Osteoblast (primary cell): ENCODE measurements at regions not wholly inside any gene's neighbourhood (a gene's known extent, or its start where the extent isn't known, plus 50 kb on each side); places are given as distances from the start of the nearest gene placed in this dataset.

Source experiments
- DNase-seq: peaks from one replicate; pipeline ENCODE4 v3.0.0; 2011; ENCODE audit warnings: low spot score, mixed read lengths; ENCODE audit not compliant: insufficient read length; ENCODE audit errors: missing footprints
- H2AFZ ChIP-seq: 2 replicates; pipeline ENCODE4 v1.6.0; 2011; ENCODE audit warnings: mild to moderate bottlenecking, low read length
- H3K27ac ChIP-seq: 2 replicates; pipeline ENCODE4 v1.5.1; 2011; ENCODE audit warnings: mild to moderate bottlenecking, low read depth, low read length, moderate library complexity
- H3K27me3 ChIP-seq: 2 replicates; pipeline ENCODE4 v1.6.0; 2012; ENCODE audit warnings: mild to moderate bottlenecking, control low read depth, inconsistent platforms, low read length, moderate library complexity; ENCODE audit not compliant: insufficient read depth
- H3K36me3 ChIP-seq: 2 replicates; pipeline ENCODE4 v1.5.1; 2011; ENCODE audit warnings: mild to moderate bottlenecking, low read length, control low read depth, moderate library complexity; ENCODE audit not compliant: insufficient read depth
- H3K4me1 ChIP-seq: 2 replicates; pipeline ENCODE4 v1.5.1; 2011; ENCODE audit warnings: mild to moderate bottlenecking, low read length, control low read depth, moderate library complexity; ENCODE audit not compliant: insufficient read depth
- H3K4me2 ChIP-seq: 2 replicates; pipeline ENCODE4 v1.6.0; 2011; ENCODE audit warnings: mild to moderate bottlenecking, low read length; ENCODE audit not compliant: insufficient read depth
- H3K4me3 ChIP-seq: fragments of 200-600 bp; sonication (generic); 3 replicates; pipeline ENCODE4 v1.5.1; 2012; ENCODE audit warnings: mild to moderate bottlenecking, low read length, inconsistent platforms; ENCODE audit not compliant: insufficient read depth
- H3K79me2 ChIP-seq: 2 replicates; pipeline ENCODE4 v1.6.0; 2012; ENCODE audit warnings: mild to moderate bottlenecking, low read length, control low read depth, inconsistent platforms; ENCODE audit not compliant: insufficient read depth
- H3K9me3 ChIP-seq: 2 replicates; pipeline ENCODE4 v1.5.1; 2011; ENCODE audit warnings: low read depth, low read length, control low read depth
- H4K20me1 ChIP-seq: 2 replicates; pipeline ENCODE4 v1.6.0; 2012; ENCODE audit warnings: mild to moderate bottlenecking, low read length, control low read depth; ENCODE audit not compliant: insufficient read depth
- CTCF ChIP-seq: IDR thresholded peaks from 2 replicates; pipeline ENCODE4 v1.5.1; 2011; ENCODE audit warnings: mild to moderate bottlenecking, low read depth, low read length, moderate library complexity; ENCODE audit errors: extremely low read depth

- no peak overlapping the region for H3K27ac ChIP-seq
- no peaks in the 10 kb centered on the region for H3K4me1 ChIP-seq
- H3K4me3 ChIP-seq: no peak overlapping the region
- peaks cover 13% of the 10 kb centered on the region for H3K27me3 ChIP-seq
- H3K79me2 ChIP-seq: no peaks in the 10 kb centered on the region
- DNase-seq: no peak
- H4K20me1 ChIP-seq: no peaks in the 10 kb centered on the region
- H2AFZ ChIP-seq: no peak overlapping the region
- H3K4me2 ChIP-seq: no peak overlapping the region
- H3K36me3 ChIP-seq: no peaks in the 10 kb centered on the region
- TF ChIP-seq CTCF: no peak
- no peaks in the 10 kb centered on the region for H3K9me3 ChIP-seq
These were observed 204.4 kb upstream of the PMEPA1 start for GRCh38 chr20:57914205-57914604.

DNA sequence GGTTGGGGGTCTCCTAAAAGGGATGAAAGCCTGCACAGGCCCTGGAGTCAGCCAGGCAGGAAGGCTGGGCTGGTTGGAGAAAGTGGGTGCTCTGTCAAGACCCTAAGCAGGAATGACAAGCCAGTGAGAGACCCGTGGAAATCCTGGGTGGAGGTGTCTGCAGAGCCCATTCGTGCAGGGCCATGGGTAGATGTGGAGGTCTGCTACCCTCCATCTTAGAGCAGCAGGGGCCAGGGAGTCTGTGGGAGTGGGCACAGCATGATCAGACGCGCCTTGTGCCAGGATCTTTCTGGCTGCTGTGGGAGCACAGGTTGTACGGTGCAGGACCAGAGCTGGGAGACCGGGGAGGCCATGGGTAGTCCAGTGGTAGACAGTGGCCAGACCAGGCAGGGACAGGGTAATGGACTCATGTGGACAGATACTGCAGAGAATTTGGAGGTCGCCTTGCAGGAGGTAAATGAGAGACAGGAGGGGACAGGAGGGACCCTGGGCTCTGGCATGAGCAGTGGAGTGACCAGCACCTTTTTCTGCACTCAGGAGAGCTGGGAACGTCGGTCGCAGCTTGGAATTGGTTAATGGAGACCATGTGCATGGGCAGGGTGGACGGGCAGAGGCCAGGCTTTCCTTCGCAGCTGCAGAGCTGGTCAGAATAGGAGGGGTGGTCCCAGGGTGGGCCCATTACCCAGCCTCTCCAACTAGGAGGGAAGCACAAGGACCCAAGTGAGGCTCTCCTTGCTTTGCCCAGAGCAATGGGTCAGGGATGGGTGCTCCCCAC, 203.5 kb upstream of the PMEPA1 start:
- TF ChIP-seq CTCF: no peak
- Histone ChIP-seq H3K4me3 (no peak overlapping the region), H3K4me1 (no peaks in the 10 kb centered on the region), H3K79me2 (no peaks in the 10 kb centered on the region), H3K36me3 (no peaks in the 10 kb centered on the region), H3K27ac (no peak overlapping the region), H2AFZ (no peak overlapping the region), H4K20me1 (no peaks in the 10 kb centered on the region), H3K9me3 (no peaks in the 10 kb centered on the region), H3K4me2 (no peak overlapping the region), H3K27me3 (peaks cover 13% of the 10 kb centered on the region)
- DNase-seq: no peak

DNA sequence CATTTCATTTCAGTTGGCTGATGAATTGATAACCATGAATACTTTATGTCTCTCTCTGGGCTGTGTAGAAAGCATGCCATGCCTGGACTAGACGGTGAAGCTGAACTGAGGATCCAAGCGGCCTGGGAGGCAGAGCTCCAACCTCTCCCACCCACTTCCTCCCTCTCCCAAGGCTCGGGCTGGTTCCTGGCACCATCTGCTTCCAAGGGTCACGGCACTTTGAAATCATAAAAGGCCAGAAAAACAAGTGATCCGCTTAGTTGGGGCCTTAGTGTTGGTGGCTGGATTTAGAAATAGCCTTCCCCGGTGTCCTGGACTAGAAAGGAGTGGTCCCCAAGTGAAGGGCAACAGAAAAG, 202.4 kb upstream of the PMEPA1 start:
- Histone ChIP-seq H3K4me3 (no peak overlapping the region), H3K9me3 (no peaks in the 10 kb centered on the region), H3K36me3 (no peaks in the 10 kb centered on the region), H3K4me1 (no peaks in the 10 kb centered on the region), H3K27me3 (peaks cover 13% of the 10 kb centered on the region), H3K4me2 (no peak overlapping the region), H4K20me1 (no peaks in the 10 kb centered on the region), H3K27ac (no peak overlapping the region), H3K79me2 (no peaks in the 10 kb centered on the region), H2AFZ (no peak overlapping the region)
- no peak for TF ChIP-seq CTCF
- DNase-seq: no peak

- Histone ChIP-seq H3K4me1 (no peaks in the 10 kb centered on the region), H3K4me2 (no peak overlapping the region), H2AFZ (no peak overlapping the region), H4K20me1 (no peaks in the 10 kb centered on the region), H3K36me3 (no peaks in the 10 kb centered on the region), H3K27ac (no peak overlapping the region), H3K4me3 (no peak overlapping the region), H3K79me2 (no peaks in the 10 kb centered on the region), H3K27me3 (peaks cover 16% of the 10 kb centered on the region), H3K9me3 (no peaks in the 10 kb centered on the region)
- TF ChIP-seq CTCF: no peak
- DNase-seq: no peak
These were observed 201.9 kb upstream of the PMEPA1 start for GRCh38 chr20:57911512-57912226.
